Activated T-cell treated with anti-CD3 and anti-CD28 coated beads, Interleukin-2, amount 50 U/mL, for 24 hours (primary cell): ENCODE measurements at regions not wholly inside any gene's neighbourhood (a gene's known extent, or its start where the extent isn't known, plus 50 kb on each side); places are given as distances from the start of the nearest gene placed in this dataset.

Experiments used
- DNase-seq: peaks from one replicate; pipeline ENCODE4 v3.0.0-alpha.2; 2020
- H3K27ac Mint-ChIP-seq: 2 replicates; pipeline ENCODE4 v1.8.0; 2020; ENCODE audit warnings: mild to moderate bottlenecking, mixed read lengths
- H3K27me3 Mint-ChIP-seq: 2 replicates; pipeline ENCODE4 v1.8.0; 2020; ENCODE audit warnings: mixed read lengths
- H3K36me3 Mint-ChIP-seq: 2 replicates; pipeline ENCODE4 v1.8.0; 2020; ENCODE audit warnings: low read depth, mixed read lengths
- H3K4me1 Mint-ChIP-seq: 2 replicates; pipeline ENCODE4 v1.8.0; 2020; ENCODE audit warnings: low read depth, mixed read lengths
- H3K4me3 Mint-ChIP-seq: 2 replicates; pipeline ENCODE4 v1.8.0; 2020; ENCODE audit warnings: mild to moderate bottlenecking, moderate library complexity, mixed read lengths
- H3K9me3 Mint-ChIP-seq: 2 replicates; pipeline ENCODE4 v1.8.0; 2020; ENCODE audit warnings: mixed read lengths

- no peak overlapping the region for H3K27ac Mint-ChIP-seq
- H3K4me3 Mint-ChIP-seq, result no peak overlapping the region
- no peaks in the 10 kb centered on the region for H3K36me3 Mint-ChIP-seq
- DNase-seq, result no peak
- H3K4me1 Mint-ChIP-seq, result no peaks in the 10 kb centered on the region
- peaks cover 18% of the 10 kb centered on the region for H3K27me3 Mint-ChIP-seq
- H3K9me3 Mint-ChIP-seq, result no peaks in the 10 kb centered on the region
Measured at GRCh38 chr10:21234761-21235160, 290.7 kb downstream of the SKIDA1 start.

DNA sequence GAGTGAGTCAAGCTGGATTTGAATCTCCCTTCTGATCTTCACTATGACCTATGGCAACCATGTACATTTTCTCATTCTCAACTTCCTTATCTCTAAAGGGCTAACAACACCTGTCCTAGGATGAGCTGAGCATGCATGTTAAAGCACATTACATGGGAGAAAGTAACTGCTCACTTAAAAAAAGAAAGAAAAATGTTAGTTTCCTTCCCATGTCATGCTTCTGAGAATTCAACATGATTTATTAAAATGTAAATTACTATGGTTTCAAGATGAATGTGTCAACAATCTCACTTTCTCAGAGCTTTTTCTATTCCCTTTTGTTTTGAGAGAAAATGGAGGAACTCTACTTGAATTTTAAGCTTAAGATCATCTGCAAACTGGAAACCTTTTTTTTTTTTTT, 295.3 kb downstream of the SKIDA1 start:
- Mint-ChIP-seq H3K4me1 (no peaks in the 10 kb centered on the region), H3K36me3 (no peaks in the 10 kb centered on the region), H3K27ac (no peak overlapping the region), H3K4me3 (no peak overlapping the region), H3K27me3 (peaks cover 23% of the 10 kb centered on the region), H3K9me3 (no peaks in the 10 kb centered on the region)
- DNase-seq, result no peak

GRCh38 chr10:21217748-21218367, 307.6 kb downstream of the SKIDA1 start:
- no peak overlapping the region for H3K27ac Mint-ChIP-seq
- no peak for DNase-seq
- H3K4me1 Mint-ChIP-seq, result no peaks in the 10 kb centered on the region
- H3K9me3 Mint-ChIP-seq, result no peaks in the 10 kb centered on the region
- no peak overlapping the region for H3K4me3 Mint-ChIP-seq
- no peaks in the 10 kb centered on the region for H3K36me3 Mint-ChIP-seq
- H3K27me3 Mint-ChIP-seq, result peaks cover 4% of the 10 kb centered on the region

DNA sequence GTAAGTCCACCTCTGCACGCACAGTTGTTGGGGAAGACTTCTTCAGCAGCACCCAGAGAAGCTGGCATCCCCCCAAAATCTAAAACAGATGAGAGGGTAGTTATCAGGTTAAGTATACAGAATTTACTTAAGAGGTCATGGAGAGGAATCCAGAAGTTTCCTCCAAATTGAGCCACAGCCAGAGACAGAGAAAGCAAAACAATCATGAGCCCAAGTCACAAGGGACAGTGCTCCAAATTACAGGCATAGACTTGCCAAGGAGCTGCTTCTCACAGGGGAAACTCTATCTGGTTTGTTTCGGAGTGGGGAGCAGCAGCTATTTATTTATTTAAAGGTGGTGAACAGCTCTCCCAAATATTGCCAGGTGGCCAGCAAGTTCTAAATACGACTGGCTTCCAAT, 308.4 kb downstream of the SKIDA1 start:
- no peak for DNase-seq
- H3K4me3 Mint-ChIP-seq, result no peak overlapping the region
- H3K9me3 Mint-ChIP-seq, result no peaks in the 10 kb centered on the region
- H3K36me3 Mint-ChIP-seq, result no peaks in the 10 kb centered on the region
- H3K27me3 Mint-ChIP-seq, result peaks cover 4% of the 10 kb centered on the region
- H3K4me1 Mint-ChIP-seq, result no peaks in the 10 kb centered on the region
- no peak overlapping the region for H3K27ac Mint-ChIP-seq

- no peak for DNase-seq
- Mint-ChIP-seq H3K27me3 (peaks cover 4% of the 10 kb centered on the region), H3K36me3 (no peaks in the 10 kb centered on the region), H3K9me3 (no peaks in the 10 kb centered on the region), H3K27ac (no peak overlapping the region), H3K4me1 (no peaks in the 10 kb centered on the region), H3K4me3 (no peak overlapping the region)
Measured at GRCh38 chr10:21214329-21214728, 311.2 kb downstream of the SKIDA1 start.

DNA sequence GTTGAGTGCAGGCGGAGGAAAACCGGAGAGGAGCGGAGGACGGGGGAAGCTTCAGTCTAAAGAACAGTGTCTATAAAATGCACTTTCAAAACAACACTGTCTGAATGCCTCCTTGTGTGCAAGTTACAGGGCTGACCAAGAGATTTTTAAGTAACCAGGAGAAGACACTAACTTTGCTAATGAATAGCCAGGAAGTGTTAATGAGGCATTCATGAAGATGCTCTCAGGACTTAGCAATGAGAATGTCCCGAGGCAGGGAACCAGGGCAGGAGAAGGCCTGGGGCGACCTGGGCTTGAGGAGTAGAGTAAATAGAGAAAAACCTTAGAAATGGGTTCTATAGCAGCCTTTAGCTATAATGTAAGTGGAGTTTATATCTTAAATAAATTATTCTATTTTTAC, 312.1 kb downstream of the SKIDA1 start:
- Mint-ChIP-seq H3K36me3 (no peaks in the 10 kb centered on the region), H3K27ac (no peak overlapping the region), H3K4me3 (no peak overlapping the region), H3K4me1 (no peaks in the 10 kb centered on the region), H3K9me3 (no peaks in the 10 kb centered on the region), H3K27me3 (peaks cover 4% of the 10 kb centered on the region)
- DNase-seq, result no peak

GRCh38 chr10:21212912-21213311, 312.6 kb downstream of the SKIDA1 start:
- H3K4me1 Mint-ChIP-seq, result no peaks in the 10 kb centered on the region
- H3K4me3 Mint-ChIP-seq, result no peak overlapping the region
- H3K27me3 Mint-ChIP-seq, result peaks cover 4% of the 10 kb centered on the region
- H3K27ac Mint-ChIP-seq, result no peak overlapping the region
- H3K9me3 Mint-ChIP-seq, result peaks cover 3% of the 10 kb centered on the region
- no peaks in the 10 kb centered on the region for H3K36me3 Mint-ChIP-seq
- no peak for DNase-seq

DNA sequence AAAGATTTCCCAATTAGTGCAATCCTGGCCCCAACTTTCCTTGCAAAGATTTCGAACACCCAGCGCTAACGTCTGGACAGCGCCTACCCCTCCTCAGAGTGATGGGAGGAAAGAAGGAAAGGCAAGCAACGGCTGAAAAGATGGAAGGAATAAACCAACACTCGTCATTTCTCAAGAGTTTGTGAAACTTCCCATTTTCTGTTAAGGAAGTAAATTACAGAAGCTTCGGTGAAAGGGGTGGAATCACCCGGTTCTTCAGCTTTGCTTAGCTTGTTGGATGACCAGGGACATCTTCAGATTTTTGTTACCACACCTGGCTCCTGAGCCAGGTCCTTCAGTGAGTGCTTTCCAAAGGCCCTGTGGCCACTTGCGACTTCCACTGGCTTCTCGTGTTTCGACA, 313.1 kb downstream of the SKIDA1 start:
- no peak overlapping the region for H3K4me3 Mint-ChIP-seq
- no peaks in the 10 kb centered on the region for H3K4me1 Mint-ChIP-seq
- H3K36me3 Mint-ChIP-seq, result no peaks in the 10 kb centered on the region
- no peak for DNase-seq
- peaks cover 4% of the 10 kb centered on the region for H3K27me3 Mint-ChIP-seq
- H3K27ac Mint-ChIP-seq, result no peak overlapping the region
- H3K9me3 Mint-ChIP-seq, result peaks cover 5% of the 10 kb centered on the region

DNA sequence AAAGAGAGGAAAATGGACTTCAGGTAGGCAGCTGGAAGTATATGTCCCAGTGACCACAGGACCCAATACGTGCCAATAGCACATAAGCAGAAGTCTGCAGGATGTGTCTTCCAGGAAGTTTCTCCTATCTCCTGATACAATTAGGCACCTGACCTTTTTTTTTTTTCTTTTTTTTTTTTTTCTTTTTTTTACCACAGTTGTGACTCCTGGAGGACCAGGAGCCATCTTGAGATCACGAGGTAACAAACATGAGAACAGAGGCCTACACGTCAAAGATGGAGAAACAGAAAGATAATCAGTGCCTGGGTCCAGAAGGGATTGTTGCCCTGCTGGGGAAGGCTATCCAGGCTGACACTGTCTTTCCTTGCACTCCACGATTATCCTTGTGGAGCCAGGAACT, 312.4 kb upstream of the NEBL start:
- Mint-ChIP-seq H3K9me3 (peaks cover 5% of the 10 kb centered on the region), H3K4me3 (no peak overlapping the region), H3K36me3 (no peaks in the 10 kb centered on the region), H3K27me3 (peaks cover 13% of the 10 kb centered on the region), H3K4me1 (no peaks in the 10 kb centered on the region), H3K27ac (no peak overlapping the region)
- DNase-seq, result no peak

DNA sequence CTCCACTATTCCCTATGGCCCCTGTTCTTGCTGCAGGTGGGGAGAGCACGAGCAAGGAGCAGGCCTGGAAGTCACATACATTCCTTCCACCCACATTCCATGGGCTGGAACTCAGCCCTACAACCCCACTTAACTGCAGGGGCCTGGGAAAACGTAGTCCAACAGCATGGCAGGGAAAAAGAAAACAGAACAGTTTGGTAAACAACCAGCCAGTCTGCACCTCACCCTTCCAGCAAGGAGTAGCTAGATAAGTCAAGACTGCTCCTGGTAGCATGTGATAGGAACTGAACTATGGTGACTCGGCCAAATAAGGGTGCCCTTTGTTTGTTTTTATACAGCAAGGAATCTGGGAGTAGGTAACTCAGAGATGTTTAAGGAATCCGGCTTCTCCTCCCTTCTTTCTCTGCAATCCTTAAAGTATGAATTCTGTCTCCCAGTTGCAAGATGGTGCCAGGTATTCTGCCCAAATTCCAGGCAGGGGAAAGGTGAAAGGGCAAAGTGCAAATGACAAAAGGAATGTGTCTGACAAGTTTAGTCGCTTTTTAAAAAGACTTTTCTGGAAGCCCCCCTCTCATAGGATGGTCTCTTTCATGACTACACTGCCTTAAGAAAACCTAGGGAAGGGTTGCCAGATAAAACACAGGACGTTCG, 311.7 kb upstream of the NEBL start:
- no peak overlapping the region for H3K27ac Mint-ChIP-seq
- peaks cover 5% of the 10 kb centered on the region for H3K9me3 Mint-ChIP-seq
- no peak overlapping the region for H3K4me3 Mint-ChIP-seq
- DNase-seq, result no peak
- peaks cover 19% of the 10 kb centered on the region for H3K27me3 Mint-ChIP-seq
- H3K4me1 Mint-ChIP-seq, result no peaks in the 10 kb centered on the region
- H3K36me3 Mint-ChIP-seq, result no peaks in the 10 kb centered on the region

DNA sequence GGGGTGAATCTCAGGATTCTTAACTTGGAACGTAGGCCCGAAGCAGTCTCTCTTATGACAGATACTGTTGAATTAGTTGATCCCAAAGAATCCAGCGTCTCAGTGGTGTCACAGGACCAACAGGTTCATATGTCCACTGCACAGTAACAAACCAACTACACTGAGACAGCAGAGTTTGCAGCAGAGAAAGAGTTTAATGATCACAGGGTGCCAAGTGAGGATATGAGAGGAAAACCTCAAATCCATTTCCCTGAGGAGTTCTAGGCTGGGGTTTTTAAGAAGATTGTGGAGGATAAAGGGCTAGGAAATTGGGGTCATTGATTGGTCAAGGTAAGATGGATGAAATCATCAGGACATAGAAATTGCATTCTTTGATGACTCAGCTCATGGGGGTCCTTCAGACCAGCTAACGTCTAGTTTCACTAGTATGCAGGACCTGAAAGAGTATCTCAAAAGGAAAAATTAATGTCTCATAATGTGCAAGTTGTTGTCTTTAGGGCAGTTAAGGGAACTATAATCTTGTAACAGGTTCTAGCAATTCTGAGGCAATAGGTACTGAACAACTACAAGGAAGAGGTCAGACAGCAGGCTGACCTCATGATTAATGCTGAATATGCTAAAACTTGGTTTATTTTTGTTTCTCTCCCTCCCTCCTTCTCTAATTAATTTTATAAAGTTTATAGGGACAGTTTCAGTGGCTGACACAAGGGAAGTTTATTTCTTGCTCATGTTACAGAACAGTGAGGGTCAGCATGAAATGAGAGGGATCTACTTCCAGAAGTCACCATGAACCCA, 310.9 kb upstream of the NEBL start:
- Mint-ChIP-seq H3K27ac (no peak overlapping the region), H3K4me1 (no peaks in the 10 kb centered on the region), H3K4me3 (no peak overlapping the region), H3K9me3 (peaks cover 5% of the 10 kb centered on the region), H3K36me3 (no peaks in the 10 kb centered on the region), H3K27me3 (peaks cover 21% of the 10 kb centered on the region)
- no peak for DNase-seq

DNA sequence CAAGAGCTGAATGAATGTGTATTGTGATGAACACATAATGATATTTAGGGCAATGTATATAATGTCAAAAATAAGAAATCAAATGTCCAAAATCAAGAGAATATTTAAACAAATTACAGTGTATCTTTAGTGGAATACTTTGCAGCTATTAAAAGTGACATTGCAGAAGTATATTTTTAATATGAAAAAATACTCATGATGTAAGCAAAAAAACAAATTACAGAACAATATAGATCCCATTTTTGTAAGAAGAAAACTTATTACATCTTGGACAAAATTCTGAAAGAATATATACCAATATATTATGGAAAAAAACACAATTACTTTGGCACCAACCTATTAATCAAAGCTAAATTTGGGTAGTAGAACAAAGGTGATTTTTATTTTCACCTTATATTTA, 308.2 kb upstream of the NEBL start:
- no peaks in the 10 kb centered on the region for H3K36me3 Mint-ChIP-seq
- no peak overlapping the region for H3K4me3 Mint-ChIP-seq
- peaks cover 5% of the 10 kb centered on the region for H3K9me3 Mint-ChIP-seq
- DNase-seq, result no peak
- no peak overlapping the region for H3K27ac Mint-ChIP-seq
- H3K27me3 Mint-ChIP-seq, result peaks cover 19% of the 10 kb centered on the region
- H3K4me1 Mint-ChIP-seq, result no peaks in the 10 kb centered on the region

DNA sequence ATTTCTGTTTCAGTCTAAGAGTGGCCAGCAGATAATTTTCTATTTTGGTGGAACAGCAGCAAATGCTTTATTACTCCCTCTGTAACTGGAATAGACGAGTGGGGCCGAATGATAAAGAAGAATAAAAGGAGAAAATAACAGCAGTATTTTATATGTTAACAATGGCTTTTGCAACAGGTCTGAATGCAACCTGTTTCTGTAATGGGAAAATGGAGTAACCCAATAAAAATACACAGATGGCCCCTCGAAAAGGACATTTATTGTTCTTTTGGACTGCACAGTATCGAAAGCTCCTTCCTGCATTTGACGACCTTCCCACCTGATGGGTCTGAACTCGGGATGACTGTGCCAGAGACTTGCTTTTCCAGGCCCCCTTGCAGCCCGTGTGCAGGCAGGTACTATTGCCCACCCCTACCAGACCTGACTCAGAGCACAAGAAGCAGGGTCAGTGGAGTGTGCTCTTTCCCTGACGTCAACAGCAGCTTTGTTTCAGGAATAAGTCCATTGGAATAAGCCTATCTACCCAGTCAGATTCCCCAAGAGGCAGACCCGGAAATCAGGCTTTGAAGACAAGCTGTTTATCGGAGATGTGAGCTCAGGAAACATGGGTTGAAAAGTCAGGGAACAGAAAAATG, 306.5 kb upstream of the NEBL start:
- no peaks in the 10 kb centered on the region for H3K36me3 Mint-ChIP-seq
- peaks cover 5% of the 10 kb centered on the region for H3K9me3 Mint-ChIP-seq
- no peak for DNase-seq
- H3K4me3 Mint-ChIP-seq, result no peak overlapping the region
- H3K4me1 Mint-ChIP-seq, result no peaks in the 10 kb centered on the region
- no peak overlapping the region for H3K27ac Mint-ChIP-seq
- peaks cover 19% of the 10 kb centered on the region for H3K27me3 Mint-ChIP-seq

DNA sequence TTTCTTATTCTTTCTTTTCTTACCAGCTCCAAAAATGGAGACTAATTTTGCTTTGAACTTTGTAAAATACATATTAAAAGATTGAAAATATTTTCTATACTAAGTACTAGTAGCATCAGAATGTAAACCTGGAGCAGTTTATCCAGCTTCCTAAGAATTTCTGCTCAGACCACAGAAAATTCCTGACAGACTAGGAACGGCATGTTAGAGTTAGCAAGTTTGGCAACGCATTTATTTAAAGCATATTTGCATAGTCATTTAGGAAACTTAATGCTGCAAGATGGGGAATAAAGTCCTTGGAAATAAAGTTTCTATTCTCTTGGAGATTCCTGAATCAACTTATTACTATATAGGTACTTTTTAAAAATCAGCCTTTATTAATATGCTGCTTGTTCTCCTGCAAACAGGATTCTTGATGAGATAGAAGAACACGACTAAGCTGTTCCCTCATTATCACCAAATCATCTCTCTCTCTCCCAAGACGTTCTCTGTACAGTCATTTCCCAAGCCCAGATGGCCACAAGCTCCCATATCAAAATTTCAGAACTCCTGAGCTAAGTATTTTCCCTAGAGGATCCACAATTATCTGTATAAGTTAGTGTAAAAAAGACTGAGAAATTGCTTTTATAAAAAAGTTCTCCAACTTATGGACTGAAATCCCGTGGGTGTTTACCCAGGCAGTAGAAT, 305.8 kb upstream of the NEBL start:
- peaks cover 19% of the 10 kb centered on the region for H3K27me3 Mint-ChIP-seq
- no peak overlapping the region for H3K27ac Mint-ChIP-seq
- H3K9me3 Mint-ChIP-seq, result peaks cover 6% of the 10 kb centered on the region
- H3K36me3 Mint-ChIP-seq, result no peaks in the 10 kb centered on the region
- no peaks in the 10 kb centered on the region for H3K4me1 Mint-ChIP-seq
- DNase-seq, result no peak
- no peak overlapping the region for H3K4me3 Mint-ChIP-seq
